ENCODE measurements at regions not wholly inside any gene's neighbourhood (a gene's known extent, or its start where the extent isn't known, plus 50 kb on each side); places are given as distances from the start of the nearest gene placed in this dataset.

DNA sequence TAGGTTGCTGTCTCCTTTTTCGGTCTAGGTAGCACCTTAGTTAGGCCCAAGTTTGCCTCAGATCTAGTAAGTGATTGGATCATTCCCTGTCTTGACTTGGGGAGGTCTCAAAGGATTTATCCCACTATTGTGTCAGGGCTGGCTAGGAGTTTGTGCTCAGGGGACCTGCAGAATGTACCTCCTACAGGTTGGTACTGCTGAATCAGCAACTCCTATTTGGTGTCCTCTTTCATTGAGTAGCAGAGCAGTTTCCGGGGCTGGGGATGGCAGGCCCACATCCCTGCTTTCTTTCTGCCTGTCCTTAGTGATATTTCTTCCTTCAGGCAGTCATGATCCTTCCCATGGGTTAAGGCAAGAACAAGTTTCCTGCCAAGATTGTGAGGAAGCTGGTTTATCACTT lies 192.9 kb upstream of the CCNH start:
- intact Hi-C loops (cut with micrococcal nuclease; ENCODE audit: unreplicated experiment), result no loop called here

DNA sequence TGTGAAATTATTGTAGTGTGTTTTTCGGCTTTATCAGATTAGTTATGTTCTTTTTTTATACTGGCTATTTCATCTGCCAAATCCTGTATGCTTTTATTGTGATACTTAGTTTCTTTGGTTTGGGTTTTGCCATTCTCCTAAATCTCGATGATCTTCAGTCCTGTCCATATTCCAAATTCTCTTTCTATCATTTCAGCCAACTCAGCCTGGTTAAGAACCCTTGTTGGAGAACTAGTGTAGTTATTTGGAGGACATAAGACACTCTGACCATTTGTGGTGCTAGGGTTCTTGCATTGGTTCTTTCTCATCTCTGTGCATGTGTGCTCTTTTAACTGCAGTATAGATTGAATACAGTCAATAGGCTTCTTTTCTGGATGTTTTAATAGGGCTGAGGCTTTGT lies 187.0 kb upstream of the CCNH start:
- H3K9me3 ChIP-seq (ENCODE audit: low read depth, low read length, poor library complexity, severe bottlenecking), result no peaks in the 10 kb centered on the region
- DNase-seq (ENCODE audit: low spot score), result no peak
- H3K4me3 ChIP-seq (ENCODE audit: low read depth, low read length, poor library complexity, severe bottlenecking), result no peak overlapping the region
- TF ChIP-seq, protein P1, sequence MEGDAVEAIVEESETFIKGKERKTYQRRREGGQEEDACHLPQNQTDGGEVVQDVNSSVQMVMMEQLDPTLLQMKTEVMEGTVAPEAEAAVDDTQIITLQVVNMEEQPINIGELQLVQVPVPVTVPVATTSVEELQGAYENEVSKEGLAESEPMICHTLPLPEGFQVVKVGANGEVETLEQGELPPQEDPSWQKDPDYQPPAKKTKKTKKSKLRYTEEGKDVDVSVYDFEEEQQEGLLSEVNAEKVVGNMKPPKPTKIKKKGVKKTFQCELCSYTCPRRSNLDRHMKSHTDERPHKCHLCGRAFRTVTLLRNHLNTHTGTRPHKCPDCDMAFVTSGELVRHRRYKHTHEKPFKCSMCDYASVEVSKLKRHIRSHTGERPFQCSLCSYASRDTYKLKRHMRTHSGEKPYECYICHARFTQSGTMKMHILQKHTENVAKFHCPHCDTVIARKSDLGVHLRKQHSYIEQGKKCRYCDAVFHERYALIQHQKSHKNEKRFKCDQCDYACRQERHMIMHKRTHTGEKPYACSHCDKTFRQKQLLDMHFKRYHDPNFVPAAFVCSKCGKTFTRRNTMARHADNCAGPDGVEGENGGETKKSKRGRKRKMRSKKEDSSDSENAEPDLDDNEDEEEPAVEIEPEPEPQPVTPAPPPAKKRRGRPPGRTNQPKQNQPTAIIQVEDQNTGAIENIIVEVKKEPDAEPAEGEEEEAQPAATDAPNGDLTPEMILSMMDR (conservative IDR thresholded peaks at IDR 0.05; ENCODE audit: low read depth, low read length), result no peak
- TF ChIP-seq EZH2 (IDR thresholded peaks at IDR 0.05; ENCODE audit: borderline replicate concordance, low read depth, low read length, poor library complexity, severe bottlenecking), result no peak
- H3K27ac ChIP-seq (ENCODE audit: low read depth, low read length, poor library complexity, severe bottlenecking), result no peak overlapping the region
- intact Hi-C loops (cut with micrococcal nuclease; ENCODE audit: unreplicated experiment), result no loop called here
- POLR2A ChIA-PET (ENCODE audit: low non-redundant PET), result no interaction called here
- H3K36me3 ChIP-seq (ENCODE audit: insufficient read depth, low read length, poor library complexity, severe bottlenecking), result no peaks in the 10 kb centered on the region
- CTCF ChIA-PET, result no interaction called here
- no peaks in the 10 kb centered on the region for H3K4me1 ChIP-seq (ENCODE audit: insufficient read depth, low read length, poor library complexity, severe bottlenecking)
- no TSS peak for BruUV-seq (replicated peaks)
- no peaks in the 10 kb centered on the region for H3K27me3 ChIP-seq (replicated peaks; ENCODE audit: insufficient read depth, low read depth, low read length, poor library complexity)

More for the DNA sequence above, 192.9 kb upstream of the CCNH start:
- no peak for DNase-seq (ENCODE audit: low spot score)
- Histone ChIP-seq H3K4me3 (ENCODE audit: low read depth, low read length, poor library complexity, severe bottlenecking) (no peak overlapping the region), H3K4me1 (ENCODE audit: insufficient read depth, low read length, poor library complexity, severe bottlenecking) (no peaks in the 10 kb centered on the region), H3K36me3 (ENCODE audit: insufficient read depth, low read length, poor library complexity, severe bottlenecking) (no peaks in the 10 kb centered on the region), H3K27ac (ENCODE audit: low read depth, low read length, poor library complexity, severe bottlenecking) (no peak overlapping the region), H3K27me3 (replicated peaks; ENCODE audit: insufficient read depth, low read depth, low read length, poor library complexity) (no peaks in the 10 kb centered on the region), H3K9me3 (ENCODE audit: low read depth, low read length, poor library complexity, severe bottlenecking) (no peaks in the 10 kb centered on the region)
- CTCF ChIA-PET, result no interaction called here
- POLR2A ChIA-PET (ENCODE audit: low non-redundant PET), result no interaction called here
- BruUV-seq (replicated peaks), result no TSS peak
- TF ChIP-seq, protein P1 (conservative IDR thresholded peaks at IDR 0.05; ENCODE audit: low read depth, low read length), result no peak
- TF ChIP-seq EZH2 (IDR thresholded peaks at IDR 0.05; ENCODE audit: borderline replicate concordance, low read depth, low read length, poor library complexity, severe bottlenecking), result no peak

DNA sequence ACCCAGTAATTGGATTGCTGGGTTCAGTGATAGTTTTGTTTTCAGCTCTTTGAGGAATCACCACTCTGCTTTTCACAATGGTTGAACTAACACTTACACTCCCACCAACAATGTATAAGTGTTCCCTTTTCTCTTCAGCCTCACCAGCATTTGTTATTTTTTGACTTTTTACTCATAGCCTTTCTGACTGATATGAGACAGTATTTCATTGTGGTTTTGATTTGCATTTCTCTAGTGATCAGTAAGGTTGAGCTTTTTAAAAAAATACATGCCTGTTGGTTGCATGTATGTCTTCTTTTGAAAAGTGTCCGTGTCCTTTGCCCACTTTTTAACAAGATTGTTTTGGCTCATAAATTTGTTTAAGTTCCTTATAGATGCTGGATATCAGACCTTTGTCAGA lies 185.7 kb upstream of the CCNH start:
- Histone ChIP-seq H3K9me3 (ENCODE audit: low read depth, low read length, poor library complexity, severe bottlenecking) (no peaks in the 10 kb centered on the region), H3K4me1 (ENCODE audit: insufficient read depth, low read length, poor library complexity, severe bottlenecking) (no peaks in the 10 kb centered on the region), H3K4me3 (ENCODE audit: low read depth, low read length, poor library complexity, severe bottlenecking) (no peak overlapping the region), H3K27me3 (replicated peaks; ENCODE audit: insufficient read depth, low read depth, low read length, poor library complexity) (no peaks in the 10 kb centered on the region), H3K36me3 (ENCODE audit: insufficient read depth, low read length, poor library complexity, severe bottlenecking) (no peaks in the 10 kb centered on the region), H3K27ac (ENCODE audit: low read depth, low read length, poor library complexity, severe bottlenecking) (no peak overlapping the region)
- intact Hi-C loops (cut with micrococcal nuclease; ENCODE audit: unreplicated experiment), result no loop called here
- POLR2A ChIA-PET (ENCODE audit: low non-redundant PET), result no interaction called here
- BruUV-seq (replicated peaks), result no TSS peak
- DNase-seq (ENCODE audit: low spot score), result no peak
- TF ChIP-seq, protein P1 (conservative IDR thresholded peaks at IDR 0.05; ENCODE audit: low read depth, low read length), result no peak
- no peak for TF ChIP-seq EZH2 (IDR thresholded peaks at IDR 0.05; ENCODE audit: borderline replicate concordance, low read depth, low read length, poor library complexity, severe bottlenecking)
- CTCF ChIA-PET, result no interaction called here

All from A673 (cell line).